HepG2 (cell line): ENCODE measurements at regions not wholly inside any gene's neighbourhood (a gene's known extent, or its start where the extent isn't known, plus 50 kb on each side); places are given as distances from the start of the nearest gene placed in this dataset.

ENCODE experiments used
- ATAC-seq: fragments of 200-7000 bp; cut with Tn5 transposase; 3 replicates; pipeline ENCODE4 v1.9.1; 2020; ENCODE audit warnings: mild to moderate bottlenecking, moderate library complexity
- BruUV-seq: library from RNA; stranded (reverse); fragments of 400-500 nt; replicated peaks from 2 replicates; lab custom pipeline; 2021; lab: Mats Ljungman, UMichigan
- CTCF ChIA-PET: fragments of 300-600 bp; formaldehyde crosslinking; extraction: SDS; loops from one replicate; lab custom pipeline; 2021; ENCODE audit warnings: low total read pairs, inconsistent platforms, low intra/inter-chr PET ratio; lab: Yijun Ruan, JAX
- POLR2A ChIA-PET: fragments of 350-600 bp; sonication (Branson Sonifier 250); formaldehyde crosslinking; loops from one replicate; lab custom pipeline; 2020; ENCODE audit warnings: antibody characterized with exemption, inconsistent platforms; lab: Yijun Ruan, JAX
- DNase-seq: peaks from one replicate; pipeline ENCODE4 v3.0.0-alpha.2; 2015; ENCODE audit warnings: low spot score
- FAIRE-seq: peaks from 3 replicates; lab custom pipeline; 2011; peaks lifted over from hg19 to GRCh38; lab: Jason Lieb, UNC
- H2AFZ ChIP-seq: one replicate; pipeline ENCODE4 v1.6.1; 2011; ENCODE audit warnings: low read length, inconsistent platforms
- H3K27ac ChIP-seq: fragments of 300-600 bp; 3 replicates; pipeline ENCODE4 v1.8.0; 2011; ENCODE audit warnings: mixed run types, mild to moderate bottlenecking, mixed read lengths, low read length, inconsistent platforms; ENCODE audit not compliant: insufficient read depth; ENCODE audit errors: extremely low read length
- H3K27me3 ChIP-seq, 2 experiments: fragments of 200-600 bp in 1 of 2; 2 replicates in 1 of 2; 3 replicates in 1 of 2; pipeline versions ENCODE4 v1.6.0 to v1.8.0; 2011; ENCODE audit warnings: low read length in 2 of 2, mild to moderate bottlenecking in 2 of 2, moderate library complexity in 2 of 2, inconsistent platforms in 1 of 2; ENCODE audit not compliant: insufficient read depth in 2 of 2, control insufficient read depth in 1 of 2
- H3K36me3 ChIP-seq, 2 experiments: fragments of 200-600 bp in 1 of 2; replicated peaks in 1 of 2; 2 replicates in 1 of 2; 3 replicates in 1 of 2; pipeline versions ENCODE4 v1.5.1 to v1.8.0; 2011; ENCODE audit warnings: low read length in 2 of 2, inconsistent platforms in 1 of 2; ENCODE audit not compliant: insufficient read depth in 2 of 2, control insufficient read depth in 1 of 2
- H3K4me1 ChIP-seq: 2 replicates; pipeline ENCODE4 v1.5.1; 2012; ENCODE audit warnings: low read length, inconsistent platforms; ENCODE audit not compliant: insufficient read depth
- H3K4me2 ChIP-seq: 2 replicates; pipeline ENCODE4 v1.6.0; 2011; ENCODE audit warnings: low read depth, low read length, inconsistent platforms
- H3K4me3 ChIP-seq, 3 experiments: fragments of 200-600 bp in 1 of 3; sonication (generic), shearing (Covaris generic) in 1 of 3; replicated peaks in 1 of 3; 2 replicates each; pipeline ENCODE4 v1.5.1; 2011 to 2016; ENCODE audit warnings: low read length in 3 of 3, inconsistent platforms in 2 of 3, low read depth in 2 of 3, mild to moderate bottlenecking in 2 of 3, control low read depth in 1 of 3, mixed read lengths in 1 of 3; ENCODE audit not compliant: insufficient read depth in 1 of 3
- H3K79me2 ChIP-seq: one replicate; pipeline ENCODE4 v1.6.1; 2011; ENCODE audit warnings: low read length, inconsistent platforms; ENCODE audit not compliant: insufficient read depth
- H3K9ac ChIP-seq: 2 replicates; pipeline ENCODE4 v1.6.0; 2011; ENCODE audit warnings: mild to moderate bottlenecking, low read depth, low read length, inconsistent platforms; ENCODE audit not compliant: insufficient read depth
- H3K9me3 ChIP-seq: 2 replicates; pipeline ENCODE4 v1.5.1; 2012; ENCODE audit warnings: mild to moderate bottlenecking, low read length
- H4K20me1 ChIP-seq: 2 replicates; pipeline ENCODE4 v1.6.0; 2011; ENCODE audit warnings: inconsistent platforms, mild to moderate bottlenecking, low read length, moderate library complexity; ENCODE audit not compliant: insufficient read depth
- CBFB ChIP-seq: sonication (generic); formaldehyde crosslinking; IDR thresholded peaks from 2 replicates; pipeline ENCODE4 v1.4.0; 2020; ENCODE audit warnings: missing genetic modification reagents
- DBP ChIP-seq: sonication (generic); formaldehyde crosslinking; IDR thresholded peaks from 2 replicates; pipeline ENCODE4 v1.4.0; 2020; ENCODE audit warnings: missing genetic modification reagents; ENCODE audit errors: not compliant biosample characterization
- FOXA1 ChIP-seq, 2 experiments: fragments of 450-650 bp in 1 of 2; sonication (generic) in 1 of 2; formaldehyde crosslinking in 1 of 2; IDR thresholded peaks; 2 replicates each; pipeline versions ENCODE4 v1.4.0 to v1.6.1; 2016 to 2020; ENCODE audit warnings: missing genetic modification reagents in 1 of 2
- FOXA3 ChIP-seq: IDR thresholded peaks from 2 replicates; pipeline ENCODE4 v1.6.1; 2016; ENCODE audit warnings: missing genetic modification reagents, missing compliant biosample characterization
- JDP2 ChIP-seq: sonication (generic); formaldehyde crosslinking; IDR thresholded peaks from 2 replicates; pipeline ENCODE4 v1.8.1; 2022; ENCODE audit warnings: missing genetic modification reagents, borderline replicate concordance
- MAFF ChIP-seq: IDR thresholded peaks from 2 replicates; pipeline ENCODE4 v1.6.1; 2011; ENCODE audit warnings: low read depth, low read length, improper control_type of control experiment
- MYNN ChIP-seq: sonication (generic); formaldehyde crosslinking; IDR thresholded peaks from 2 replicates; pipeline ENCODE4 v1.4.0; 2020; ENCODE audit warnings: mild to moderate bottlenecking, low read depth, missing genetic modification reagents
- NFIB ChIP-seq: sonication (generic); formaldehyde crosslinking; IDR thresholded peaks from 2 replicates; pipeline ENCODE4 v1.9.0; 2021; ENCODE audit warnings: missing genetic modification reagents, mild to moderate bottlenecking, borderline replicate concordance
- PRPF4 ChIP-seq: fragments of 200-400 bp; formaldehyde crosslinking; IDR thresholded peaks from 2 replicates; pipeline ENCODE4 v1.6.1; 2016; ENCODE audit warnings: low read length, low read depth; ENCODE audit not compliant: poor library complexity, severe bottlenecking
- REPIN1 ChIP-seq: sonication (generic); formaldehyde crosslinking; IDR thresholded peaks from 2 replicates; pipeline ENCODE4 v1.8.0; 2022; ENCODE audit warnings: missing genetic modification reagents, low read depth, mild to moderate bottlenecking, borderline replicate concordance
- SP5 ChIP-seq: IDR thresholded peaks from 2 replicates; pipeline ENCODE4 v1.6.1; 2016; ENCODE audit warnings: low read depth, borderline replicate concordance
- ZFP41 ChIP-seq: sonication (generic); formaldehyde crosslinking; IDR thresholded peaks from 2 replicates; pipeline ENCODE4 v1.4.0; 2020; ENCODE audit warnings: mild to moderate bottlenecking, missing genetic modification reagents, borderline replicate concordance
- ZNF136 ChIP-seq: sonication (generic); formaldehyde crosslinking; IDR thresholded peaks from 2 replicates; pipeline ENCODE4 v1.8.1; 2022; ENCODE audit warnings: low read depth, mild to moderate bottlenecking, moderate library complexity, missing genetic modification reagents
- ZNF558 ChIP-seq: sonication (generic); formaldehyde crosslinking; IDR thresholded peaks from 2 replicates; pipeline ENCODE4 v1.9.0; 2022; ENCODE audit warnings: mild to moderate bottlenecking, missing genetic modification reagents, borderline replicate concordance
- ZNF703 ChIP-seq: sonication (generic); formaldehyde crosslinking; IDR thresholded peaks from 2 replicates; pipeline ENCODE4 v1.5.1; 2020; ENCODE audit warnings: missing genetic modification reagents, mild to moderate bottlenecking, moderate library complexity, borderline replicate concordance
- ZNF770 ChIP-seq: sonication (generic); formaldehyde crosslinking; IDR thresholded peaks from 2 replicates; pipeline ENCODE4 v1.5.0; 2020; ENCODE audit warnings: mild to moderate bottlenecking, missing genetic modification reagents
- ZNF790 ChIP-seq: sonication (generic); formaldehyde crosslinking; IDR thresholded peaks from 2 replicates; pipeline ENCODE4 v1.8.0; 2022; ENCODE audit warnings: missing genetic modification reagents, mild to moderate bottlenecking, borderline replicate concordance
- WGBS: methylation state at CpG from one replicate; pipeline ENCODE4 v1.1.6; 2017; ENCODE audit warnings: low lambda C conversion rate; 5-methylcytosine and 5-hydroxymethylcytosine counted together
- in situ Hi-C: cut with HindIII; loops from 2 replicates; pipeline ENCODE4 v1.10.0; 2017; ENCODE audit warnings: low pct_unique_long_range_greater_than_20kb; ENCODE audit not compliant: extremely low pct_ligation_motif_present
- intact Hi-C: fragments of 100-400 bp; cut with micrococcal nuclease; formaldehyde crosslinking; loops from one replicate; pipeline ENCODE4 v1.10.0; 2022; ENCODE audit not compliant: unreplicated experiment
- TF ChIP-seq, protein P1 (sequence below): IDR thresholded peaks from 2 replicates; pipeline ENCODE4 v1.6.1; 2016
- TF ChIP-seq, protein P2 (sequence below): sonication (generic); formaldehyde crosslinking; IDR thresholded peaks from 2 replicates; pipeline ENCODE4 v1.8.1; 2023; ENCODE audit warnings: mild to moderate bottlenecking, missing genetic modification reagents, borderline replicate concordance

GRCh38 chr20:12311094-12311865, 393.6 kb downstream of the BTBD3 start (continued):
- TF ChIP-seq, protein P1, sequence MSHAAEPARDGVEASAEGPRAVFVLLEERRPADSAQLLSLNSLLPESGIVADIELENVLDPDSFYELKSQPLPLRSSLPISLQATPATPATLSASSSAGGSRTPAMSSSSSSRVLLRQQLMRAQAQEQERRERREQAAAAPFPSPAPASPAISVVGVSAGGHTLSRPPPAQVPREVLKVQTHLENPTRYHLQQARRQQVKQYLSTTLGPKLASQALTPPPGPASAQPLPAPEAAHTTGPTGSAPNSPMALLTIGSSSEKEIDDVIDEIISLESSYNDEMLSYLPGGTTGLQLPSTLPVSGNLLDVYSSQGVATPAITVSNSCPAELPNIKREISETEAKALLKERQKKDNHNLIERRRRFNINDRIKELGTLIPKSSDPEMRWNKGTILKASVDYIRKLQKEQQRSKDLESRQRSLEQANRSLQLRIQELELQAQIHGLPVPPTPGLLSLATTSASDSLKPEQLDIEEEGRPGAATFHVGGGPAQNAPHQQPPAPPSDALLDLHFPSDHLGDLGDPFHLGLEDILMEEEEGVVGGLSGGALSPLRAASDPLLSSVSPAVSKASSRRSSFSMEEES = no peak
- TF ChIP-seq PRPF4 (no peak), SP5 (CRISPR knock-in tag) (no peak), ZFP41 (CRISPR knock-in tag) (no peak), JDP2 (CRISPR knock-in tag) (no peak), CBFB (CRISPR knock-in tag) (no peak)

- DNase-seq = no peak
- Histone ChIP-seq H3K4me1 (no peaks in the 10 kb centered on the region), H2AFZ (no peak overlapping the region), H3K27ac (no peak overlapping the region), H3K9ac (no peak overlapping the region), H3K4me3 (no peak overlapping the region), H3K4me2 (no peak overlapping the region), H3K9me3 (peaks cover 33% of the 10 kb centered on the region), H3K27me3 (no peaks in the 10 kb centered on the region), H3K36me3 (no peaks in the 10 kb centered on the region), H3K79me2 (no peaks in the 10 kb centered on the region), H4K20me1 (no peaks in the 10 kb centered on the region)
- ChIA-PET CTCF (no interaction called here), POLR2A (no interaction called here)
- 0% methylated on average over 1 of the region's 1 CpG for WGBS
- intact Hi-C loops (no loop called here), in situ Hi-C loops (no loop called here)
- no peak for ATAC-seq
- BruUV-seq = no TSS peak
- FAIRE-seq = no peak
- TF ChIP-seq ZNF703 (CRISPR knock-in tag) (no peak), REPIN1 (CRISPR knock-in tag) (no peak), ZNF790 (CRISPR knock-in tag) (no peak), MAFF (no peak), ZNF558 (CRISPR knock-in tag) (no peak), FOXA3 (peak; percentile 65), FOXA1 (IDR thresholded peaks at IDR 0.05) (no peak), FOXA1 (CRISPR knock-in tag; IDR thresholded peaks at IDR 0.05) (peak; percentile 41; the same call in 1 of the 2 replicates), ZNF136 (CRISPR knock-in tag) (no peak), ZNF770 (CRISPR knock-in tag) (no peak), DBP (no peak), MYNN (CRISPR knock-in tag) (no peak), NFIB (CRISPR knock-in tag) (no peak)
- TF ChIP-seq, protein P2, sequence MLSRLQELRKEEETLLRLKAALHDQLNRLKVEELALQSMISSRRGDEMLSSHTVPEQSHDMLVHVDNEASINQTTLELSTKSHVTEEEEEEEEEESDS = no peak
Observed at GRCh38 chr20:12315652-12316051, 398.0 kb downstream of the BTBD3 start.
